GM12878 (cell line): ENCODE measurements at regions not wholly inside any gene's neighbourhood (a gene's known extent, or its start where the extent isn't known, plus 50 kb on each side); places are given as distances from the start of the nearest gene placed in this dataset.
A peak's percentile ranks its signal among the peaks of the same experiment; 100 is the strongest.

ENCODE experiments used
- ATAC-seq: fragments of 200-7000 bp; cut with Tn5 transposase; 3 replicates; pipeline ENCODE4 v1.9.1; 2020; ENCODE audit warnings: mild to moderate bottlenecking, moderate library complexity
- BruUV-seq: library from RNA; stranded (reverse); fragments of 400-500 nt; replicated peaks from 2 replicates; lab custom pipeline; 2021; lab: Mats Ljungman, UMichigan
- CTCF ChIA-PET: fragments of 300-600 bp; sonication (Branson Sonifier 250); formaldehyde crosslinking; extraction: SDS; loops from one replicate; lab custom pipeline; 2021; ENCODE audit warnings: inconsistent platforms; lab: Yijun Ruan, JAX
- POLR2A ChIA-PET: fragments of 350-600 bp; formaldehyde crosslinking; extraction: SDS; loops from one replicate; lab custom pipeline; 2021; ENCODE audit warnings: inconsistent platforms; lab: Charles Lee
- RAD21 ChIA-PET: fragments of 300-600 bp; sonication (Branson Sonifier 250); formaldehyde crosslinking; loops from one replicate; lab custom pipeline; 2023; ENCODE audit warnings: antibody characterized with exemption; ENCODE audit not compliant: unreplicated experiment; lab: Charles Lee
- SMC1A ChIA-PET: fragments of 300-600 bp; sonication (Branson Sonifier 250); formaldehyde crosslinking; loops from one replicate; lab custom pipeline; 2023; ENCODE audit not compliant: unreplicated experiment, uncharacterized antibody; lab: Charles Lee
- DNase-seq: peaks from one replicate; pipeline ENCODE4 v3.0.0-alpha.2; 2011; ENCODE audit warnings: low read depth, low spot score
- FAIRE-seq: peaks from 3 replicates; lab custom pipeline; 2011; peaks lifted over from hg19 to GRCh38; lab: Jason Lieb, UNC
- H2AFZ ChIP-seq: 2 replicates; pipeline ENCODE4 v1.6.0; 2011; ENCODE audit warnings: low read depth, low read length, control low read depth; ENCODE audit not compliant: control insufficient read depth
- H3K27ac ChIP-seq: 2 replicates; pipeline ENCODE4 v1.5.1; 2011; ENCODE audit warnings: control low read depth; ENCODE audit not compliant: control insufficient read depth, insufficient read depth
- H3K27me3 ChIP-seq, 2 experiments: replicated peaks in 1 of 2; 2 replicates each; pipeline versions ENCODE4 v1.6.0 to v1.6.1; 2011; ENCODE audit warnings: low read length in 1 of 2; ENCODE audit not compliant: control insufficient read depth in 2 of 2, insufficient read depth in 2 of 2
- H3K36me3 ChIP-seq, 2 experiments: 2 replicates each; pipeline ENCODE4 v1.5.1; 2011; ENCODE audit warnings: low read length in 1 of 2; ENCODE audit not compliant: control insufficient read depth in 2 of 2, insufficient read depth in 2 of 2
- H3K4me1 ChIP-seq: 2 replicates; pipeline ENCODE4 v1.6.1; 2011; ENCODE audit warnings: mild to moderate bottlenecking, low read length, moderate library complexity, mixed read lengths; ENCODE audit not compliant: control insufficient read depth, insufficient read depth
- H3K4me2 ChIP-seq: 2 replicates; pipeline ENCODE4 v1.6.0; 2011; ENCODE audit warnings: control low read depth; ENCODE audit not compliant: control insufficient read depth, insufficient read depth
- H3K4me3 ChIP-seq: fragments of 200-600 bp; sonication (generic); 2 replicates; pipeline ENCODE4 v1.5.1; 2016
- H3K79me2 ChIP-seq: 2 replicates; pipeline ENCODE4 v1.6.0; 2011; ENCODE audit warnings: low read length; ENCODE audit not compliant: control insufficient read depth, insufficient read depth
- H3K9ac ChIP-seq: 2 replicates; pipeline ENCODE4 v1.8.0; 2011; ENCODE audit warnings: low read length, control low read depth, mixed read lengths; ENCODE audit not compliant: control insufficient read depth, insufficient read depth
- H3K9me3 ChIP-seq: replicated peaks from 3 replicates; pipeline ENCODE4 v1.5.1; 2011; ENCODE audit warnings: mild to moderate bottlenecking, low read length; ENCODE audit not compliant: control insufficient read depth, insufficient read depth
- H4K20me1 ChIP-seq: 2 replicates; pipeline ENCODE4 v1.6.0; 2011; ENCODE audit not compliant: control insufficient read depth, insufficient read depth
- CEBPZ ChIP-seq: fragments of 150-350 bp; IDR thresholded peaks from 2 replicates; pipeline ENCODE4 v1.6.1; 2016; ENCODE audit warnings: low read depth, low read length
- E2F4 ChIP-seq: IDR thresholded peaks from 2 replicates; pipeline ENCODE4 v1.6.1; 2012; ENCODE audit warnings: low read depth, low read length, improper control_type of control experiment
- E2F8 ChIP-seq: fragments of 450-650 bp; IDR thresholded peaks from 2 replicates; pipeline ENCODE4 v1.6.1; 2018; ENCODE audit warnings: mild to moderate bottlenecking, low read depth, moderate library complexity; ENCODE audit not compliant: partially characterized antibody
- EZH2 ChIP-seq: IDR thresholded peaks from 2 replicates; pipeline ENCODE4 v1.6.1; 2012; ENCODE audit warnings: low read depth, mild to moderate bottlenecking, control low read depth, inconsistent platforms, low read length, borderline replicate concordance; ENCODE audit not compliant: control insufficient read depth
- HCFC1 ChIP-seq: fragments of 150-350 bp; IDR thresholded peaks from 2 replicates; pipeline ENCODE4 v1.6.1; 2014; ENCODE audit warnings: low read length
- IKZF2 ChIP-seq, 2 experiments: fragments of 450-650 bp; IDR thresholded peaks; 2 replicates each; pipeline ENCODE4 v1.6.1; 2017; ENCODE audit warnings: mild to moderate bottlenecking in 2 of 2, moderate library complexity in 2 of 2
- KDM1A ChIP-seq: fragments of 200-600 bp; sonication (generic); IDR thresholded peaks from 2 replicates; pipeline ENCODE4 v1.6.1; 2016; ENCODE audit warnings: borderline replicate concordance
- NRF1 ChIP-seq: conservative IDR thresholded peaks from 2 replicates; pipeline ENCODE4 v1.6.1; 2011; ENCODE audit warnings: mild to moderate bottlenecking, low read depth, low read length, improper control_type of control experiment
- PKNOX1 ChIP-seq: fragments of 450-650 bp; IDR thresholded peaks from 2 replicates; pipeline ENCODE4 v1.6.1; 2016; ENCODE audit warnings: mild to moderate bottlenecking
- RAD51 ChIP-seq: fragments of 450-650 bp; IDR thresholded peaks from 2 replicates; pipeline ENCODE4 v1.6.1; 2016; ENCODE audit warnings: moderate library complexity, mild to moderate bottlenecking, inconsistent platforms
- SKIL ChIP-seq: fragments of 450-650 bp; IDR thresholded peaks from 2 replicates; pipeline ENCODE4 v1.6.1; 2017; ENCODE audit warnings: mild to moderate bottlenecking, low read depth, inconsistent platforms; ENCODE audit not compliant: poor library complexity, severe bottlenecking
- WGBS: methylation state at CpG from one replicate; pipeline ENCODE4 v1.1.6; 2016; ENCODE audit warnings: low lambda C conversion rate; ENCODE audit not compliant: insufficient replicate concordance, insufficient coverage; ENCODE audit errors: missing lambda C conversion rate; 5-methylcytosine and 5-hydroxymethylcytosine counted together
- in situ Hi-C: fragments of 300-500 bp; cut with MboI; formaldehyde crosslinking; loops from 9 replicates; pipeline ENCODE4 v1.14.3; 2018; ENCODE audit warnings: mixed read lengths
- intact Hi-C: fragments of 100-400 bp; cut with micrococcal nuclease; formaldehyde crosslinking; loops from one replicate; pipeline ENCODE4 v1.14.2; 2022; ENCODE audit not compliant: unreplicated experiment

GRCh38 chr9:94167376-94167890 lies 83.2 kb downstream of the PTPDC1 start:
- no peaks in the 10 kb centered on the region; the same call in 1 of the 2 replicates for H4K20me1 ChIP-seq
- H3K9me3 ChIP-seq, result no peaks in the 10 kb centered on the region
- DNase-seq (no peak), FAIRE-seq (no peak), ATAC-seq (no peak)
- ChIA-PET RAD21 (interaction anchor here (1.0 to 1.4 kb wide), 3 partner anchors 12 to 46 kb away, joined by 3 to 4 read pairs (median 4); no protein-coding TSS in a partner anchor), POLR2A (interaction anchor here (0.6 kb wide), 1 partner anchor 12 kb away, joined by 3 read pairs; no protein-coding TSS in a partner anchor), CTCF (no interaction called here), SMC1A (interaction anchor here (2.0 kb wide), 1 partner anchor 12 kb away, joined by 7 read pairs; no protein-coding TSS in a partner anchor)
- in situ Hi-C loops, result no loop called here
- H3K4me2 ChIP-seq, result peak overlapping the region; percentile 56
- peak overlapping the region; percentile 89 for H3K4me3 ChIP-seq
- intact Hi-C loops, result loop anchor here (5.0 to 10.0 kb wide), 2 partner anchors 90 to 713 kb away; partner anchors contain the start of genes FAM120A, FAM120AOS and ZNF169
- peaks cover 57% of the 10 kb centered on the region for H3K79me2 ChIP-seq
- WGBS, result 0% methylated on average over 5 of the region's 5 CpGs
- H3K36me3 ChIP-seq, result peaks cover 0 to 8% of the 10 kb centered on the region in 2 experiments; a peak in 2 of 4 replicates
- no peaks in the 10 kb centered on the region for H3K27me3 ChIP-seq
- H3K4me1 ChIP-seq, result peaks cover 20% of the 10 kb centered on the region
- H3K9ac ChIP-seq, result peak overlapping the region; percentile 79
- H3K27ac ChIP-seq, result peak overlapping the region; percentile 92
- no peak overlapping the region for H2AFZ ChIP-seq
- BruUV-seq, result TSS peak; percentile 62
- TF ChIP-seq CEBPZ (no peak), E2F8 (no peak), HCFC1 (no peak), E2F4 (no peak), IKZF2 (IDR thresholded peaks at IDR 0.05) (no peak), RAD51 (no peak), EZH2 (no peak), NRF1 (no peak), SKIL (no peak), KDM1A (no peak), PKNOX1 (no peak)
